ENCODE measurements at regions not wholly inside any gene's neighbourhood (a gene's known extent, or its start where the extent isn't known, plus 50 kb on each side); places are given as distances from the start of the nearest gene placed in this dataset.

DNA sequence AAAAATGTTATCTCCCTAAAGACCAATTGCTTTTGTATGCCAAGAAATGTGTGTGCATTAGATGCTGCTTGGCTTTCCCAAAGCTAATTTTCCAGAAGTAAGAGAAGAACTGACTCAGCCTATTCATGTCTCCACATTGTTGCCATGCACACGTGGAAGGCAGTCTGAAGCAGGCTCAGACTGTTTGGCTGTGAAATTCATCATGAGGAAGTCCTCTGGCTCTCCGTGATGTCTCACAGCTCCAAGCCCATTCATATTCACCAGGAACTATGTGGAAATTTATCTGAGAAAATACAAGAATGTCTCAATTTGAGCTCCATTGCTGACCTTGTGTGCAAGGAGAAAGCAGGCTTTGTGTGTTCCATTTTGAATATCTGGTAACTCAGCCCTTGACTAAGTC, 1022.2 kb upstream of the GJE1 start:
- CTCF ChIA-PET, result no interaction called here
- no peak for TF ChIP-seq EZH2 (IDR thresholded peaks at IDR 0.05; ENCODE audit: borderline replicate concordance, low read depth, low read length, poor library complexity, severe bottlenecking)
- TF ChIP-seq, protein P1, sequence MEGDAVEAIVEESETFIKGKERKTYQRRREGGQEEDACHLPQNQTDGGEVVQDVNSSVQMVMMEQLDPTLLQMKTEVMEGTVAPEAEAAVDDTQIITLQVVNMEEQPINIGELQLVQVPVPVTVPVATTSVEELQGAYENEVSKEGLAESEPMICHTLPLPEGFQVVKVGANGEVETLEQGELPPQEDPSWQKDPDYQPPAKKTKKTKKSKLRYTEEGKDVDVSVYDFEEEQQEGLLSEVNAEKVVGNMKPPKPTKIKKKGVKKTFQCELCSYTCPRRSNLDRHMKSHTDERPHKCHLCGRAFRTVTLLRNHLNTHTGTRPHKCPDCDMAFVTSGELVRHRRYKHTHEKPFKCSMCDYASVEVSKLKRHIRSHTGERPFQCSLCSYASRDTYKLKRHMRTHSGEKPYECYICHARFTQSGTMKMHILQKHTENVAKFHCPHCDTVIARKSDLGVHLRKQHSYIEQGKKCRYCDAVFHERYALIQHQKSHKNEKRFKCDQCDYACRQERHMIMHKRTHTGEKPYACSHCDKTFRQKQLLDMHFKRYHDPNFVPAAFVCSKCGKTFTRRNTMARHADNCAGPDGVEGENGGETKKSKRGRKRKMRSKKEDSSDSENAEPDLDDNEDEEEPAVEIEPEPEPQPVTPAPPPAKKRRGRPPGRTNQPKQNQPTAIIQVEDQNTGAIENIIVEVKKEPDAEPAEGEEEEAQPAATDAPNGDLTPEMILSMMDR (conservative IDR thresholded peaks at IDR 0.05; ENCODE audit: low read depth, low read length), result no peak
- no TSS peak for BruUV-seq (replicated peaks)
- Histone ChIP-seq H3K9me3 (ENCODE audit: low read depth, low read length, poor library complexity, severe bottlenecking) (no peaks in the 10 kb centered on the region), H3K4me1 (ENCODE audit: insufficient read depth, low read length, poor library complexity, severe bottlenecking) (peaks cover 17% of the 10 kb centered on the region), H3K36me3 (ENCODE audit: insufficient read depth, low read length, poor library complexity, severe bottlenecking) (no peaks in the 10 kb centered on the region), H3K27me3 (replicated peaks; ENCODE audit: insufficient read depth, low read depth, low read length, poor library complexity) (no peaks in the 10 kb centered on the region), H3K4me3 (ENCODE audit: low read depth, low read length, poor library complexity, severe bottlenecking) (no peak overlapping the region), H3K27ac (ENCODE audit: low read depth, low read length, poor library complexity, severe bottlenecking) (no peak overlapping the region)
- no peak for DNase-seq (ENCODE audit: low spot score)
- POLR2A ChIA-PET (ENCODE audit: low non-redundant PET), result no interaction called here
- intact Hi-C loops (cut with micrococcal nuclease; ENCODE audit: unreplicated experiment), result no loop called here

DNA sequence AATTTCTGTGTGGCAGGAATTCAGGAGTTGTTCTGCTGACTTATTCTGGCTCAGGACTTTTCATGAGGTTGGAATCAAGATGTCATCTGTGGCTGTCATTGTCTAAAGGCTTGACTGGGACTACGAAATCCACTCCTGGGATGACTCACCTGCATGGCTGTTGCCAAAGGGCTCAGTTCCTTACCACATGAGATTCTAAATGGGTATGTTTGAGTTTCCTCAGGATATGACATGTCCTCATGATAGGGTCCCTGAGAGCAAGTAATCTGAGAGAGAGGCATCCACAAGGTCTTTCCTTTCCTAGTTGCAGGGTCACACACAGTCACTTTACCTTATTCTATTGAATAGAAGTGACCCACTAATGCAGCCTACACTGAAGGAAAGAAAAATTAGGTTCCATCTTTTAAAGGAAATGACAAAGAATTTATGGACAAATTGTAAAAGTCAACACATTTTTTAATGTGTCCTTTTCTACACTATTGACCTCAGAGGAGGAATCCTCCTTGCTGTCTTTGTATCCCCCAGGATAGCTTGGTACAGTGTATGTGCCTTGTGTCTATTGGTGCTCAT, 1025.0 kb upstream of the GJE1 start:
- CTCF ChIA-PET, result no interaction called here
- TF ChIP-seq, protein P1 (conservative IDR thresholded peaks at IDR 0.05; ENCODE audit: low read depth, low read length), result no peak
- no peak for TF ChIP-seq EZH2 (IDR thresholded peaks at IDR 0.05; ENCODE audit: borderline replicate concordance, low read depth, low read length, poor library complexity, severe bottlenecking)
- no peak overlapping the region for H3K27ac ChIP-seq (ENCODE audit: low read depth, low read length, poor library complexity, severe bottlenecking)
- H3K9me3 ChIP-seq (ENCODE audit: low read depth, low read length, poor library complexity, severe bottlenecking), result no peaks in the 10 kb centered on the region
- intact Hi-C loops (cut with micrococcal nuclease; ENCODE audit: unreplicated experiment), result loop anchor here (10.0 kb wide), 1 partner anchor 457 kb away; no protein-coding TSS in a partner anchor
- H3K4me1 ChIP-seq (ENCODE audit: insufficient read depth, low read length, poor library complexity, severe bottlenecking), result peaks cover 18% of the 10 kb centered on the region
- H3K4me3 ChIP-seq (ENCODE audit: low read depth, low read length, poor library complexity, severe bottlenecking), result no peak overlapping the region
- BruUV-seq (replicated peaks), result no TSS peak
- H3K27me3 ChIP-seq (replicated peaks; ENCODE audit: insufficient read depth, low read depth, low read length, poor library complexity), result no peaks in the 10 kb centered on the region
- H3K36me3 ChIP-seq (ENCODE audit: insufficient read depth, low read length, poor library complexity, severe bottlenecking), result no peaks in the 10 kb centered on the region
- no peak for DNase-seq (ENCODE audit: low spot score)
- POLR2A ChIA-PET (ENCODE audit: low non-redundant PET), result interaction anchor here (0.6 kb wide), 1 partner anchor 10 kb away, joined by 3 read pairs; no protein-coding TSS in a partner anchor

DNA sequence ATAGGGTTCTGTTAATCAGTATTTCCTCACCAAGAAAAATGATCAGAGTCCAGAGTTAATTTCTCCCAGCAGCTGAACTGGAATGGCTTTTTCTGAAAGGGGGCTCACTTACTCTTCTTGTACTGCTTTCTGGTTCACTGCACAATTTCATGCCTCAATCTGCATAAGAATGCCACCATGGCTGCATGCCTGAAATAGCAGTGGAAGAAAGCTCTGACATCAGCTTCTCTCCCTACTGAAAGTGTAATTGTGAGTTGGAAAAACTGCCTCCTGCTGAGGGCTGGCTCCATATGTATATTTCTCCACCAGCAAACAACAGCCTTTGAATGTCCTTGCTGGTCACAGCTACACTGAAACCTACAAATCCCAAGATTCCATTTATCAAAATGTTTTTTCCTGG, 1027.2 kb upstream of the GJE1 start:
- Histone ChIP-seq H3K4me1 (ENCODE audit: insufficient read depth, low read length, poor library complexity, severe bottlenecking) (peaks cover 12% of the 10 kb centered on the region), H3K27ac (ENCODE audit: low read depth, low read length, poor library complexity, severe bottlenecking) (peak overlapping the region; percentile 68), H3K4me3 (ENCODE audit: low read depth, low read length, poor library complexity, severe bottlenecking) (no peak overlapping the region), H3K36me3 (ENCODE audit: insufficient read depth, low read length, poor library complexity, severe bottlenecking) (no peaks in the 10 kb centered on the region), H3K27me3 (replicated peaks; ENCODE audit: insufficient read depth, low read depth, low read length, poor library complexity) (no peaks in the 10 kb centered on the region), H3K9me3 (ENCODE audit: low read depth, low read length, poor library complexity, severe bottlenecking) (no peaks in the 10 kb centered on the region)
- ChIA-PET CTCF (no interaction called here), POLR2A (ENCODE audit: low non-redundant PET) (no interaction called here)
- no TSS peak for BruUV-seq (replicated peaks)
- intact Hi-C loops (cut with micrococcal nuclease; ENCODE audit: unreplicated experiment), result loop anchor here (10.0 kb wide), 1 partner anchor 459 kb away; no protein-coding TSS in a partner anchor
- no peak for TF ChIP-seq EZH2 (IDR thresholded peaks at IDR 0.05; ENCODE audit: borderline replicate concordance, low read depth, low read length, poor library complexity, severe bottlenecking)
- TF ChIP-seq, protein P1 (conservative IDR thresholded peaks at IDR 0.05; ENCODE audit: low read depth, low read length), result no peak
- peak; percentile 94 for DNase-seq (ENCODE audit: low spot score)

Measured in A673 (cell line).